ENCODE measurements at regions not wholly inside any gene's neighbourhood (a gene's known extent, or its start where the extent isn't known, plus 50 kb on each side); places are given as distances from the start of the nearest gene placed in this dataset.

DNA sequence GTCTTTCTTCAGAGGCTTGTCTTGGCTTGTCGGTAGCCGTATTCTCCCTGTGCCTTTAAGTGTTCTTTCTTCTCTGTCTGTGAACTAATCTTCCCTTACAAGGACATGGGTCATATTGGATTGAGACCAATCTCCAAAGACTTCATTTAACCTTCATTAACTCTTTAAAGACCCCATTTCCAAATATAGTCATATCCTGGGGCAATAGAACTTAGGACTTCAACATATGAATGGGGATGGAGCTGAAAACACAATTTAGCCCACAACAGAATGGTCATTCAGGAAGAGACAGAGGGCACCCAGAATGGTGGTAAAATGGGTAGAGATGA is 82.1 kb upstream of the TANK start:
- TF ChIP-seq, protein P1, sequence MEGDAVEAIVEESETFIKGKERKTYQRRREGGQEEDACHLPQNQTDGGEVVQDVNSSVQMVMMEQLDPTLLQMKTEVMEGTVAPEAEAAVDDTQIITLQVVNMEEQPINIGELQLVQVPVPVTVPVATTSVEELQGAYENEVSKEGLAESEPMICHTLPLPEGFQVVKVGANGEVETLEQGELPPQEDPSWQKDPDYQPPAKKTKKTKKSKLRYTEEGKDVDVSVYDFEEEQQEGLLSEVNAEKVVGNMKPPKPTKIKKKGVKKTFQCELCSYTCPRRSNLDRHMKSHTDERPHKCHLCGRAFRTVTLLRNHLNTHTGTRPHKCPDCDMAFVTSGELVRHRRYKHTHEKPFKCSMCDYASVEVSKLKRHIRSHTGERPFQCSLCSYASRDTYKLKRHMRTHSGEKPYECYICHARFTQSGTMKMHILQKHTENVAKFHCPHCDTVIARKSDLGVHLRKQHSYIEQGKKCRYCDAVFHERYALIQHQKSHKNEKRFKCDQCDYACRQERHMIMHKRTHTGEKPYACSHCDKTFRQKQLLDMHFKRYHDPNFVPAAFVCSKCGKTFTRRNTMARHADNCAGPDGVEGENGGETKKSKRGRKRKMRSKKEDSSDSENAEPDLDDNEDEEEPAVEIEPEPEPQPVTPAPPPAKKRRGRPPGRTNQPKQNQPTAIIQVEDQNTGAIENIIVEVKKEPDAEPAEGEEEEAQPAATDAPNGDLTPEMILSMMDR (IDR thresholded peaks at IDR 0.05) = no peak

DNA sequence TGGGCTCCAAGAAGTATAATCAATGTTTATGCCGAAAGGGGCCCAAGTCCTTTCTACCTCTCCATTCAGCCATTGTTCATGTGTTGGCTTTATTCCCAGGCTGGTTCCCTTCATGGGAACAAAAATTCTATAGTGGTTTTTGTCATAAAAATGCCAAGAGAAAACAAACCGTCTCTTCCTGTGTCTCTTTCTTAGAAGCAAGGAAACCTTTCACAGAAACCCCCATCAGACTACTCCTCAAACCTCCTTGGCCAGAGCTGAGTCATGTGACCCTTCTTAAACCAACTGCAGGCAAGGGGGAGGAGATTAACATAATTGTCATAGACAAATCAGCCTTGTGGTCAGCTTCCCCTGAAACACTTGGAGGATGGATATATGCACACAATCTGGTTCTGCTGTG is 75.1 kb upstream of the TANK start:
- TF ChIP-seq, protein P1 (IDR thresholded peaks at IDR 0.05) = no peak

DNA sequence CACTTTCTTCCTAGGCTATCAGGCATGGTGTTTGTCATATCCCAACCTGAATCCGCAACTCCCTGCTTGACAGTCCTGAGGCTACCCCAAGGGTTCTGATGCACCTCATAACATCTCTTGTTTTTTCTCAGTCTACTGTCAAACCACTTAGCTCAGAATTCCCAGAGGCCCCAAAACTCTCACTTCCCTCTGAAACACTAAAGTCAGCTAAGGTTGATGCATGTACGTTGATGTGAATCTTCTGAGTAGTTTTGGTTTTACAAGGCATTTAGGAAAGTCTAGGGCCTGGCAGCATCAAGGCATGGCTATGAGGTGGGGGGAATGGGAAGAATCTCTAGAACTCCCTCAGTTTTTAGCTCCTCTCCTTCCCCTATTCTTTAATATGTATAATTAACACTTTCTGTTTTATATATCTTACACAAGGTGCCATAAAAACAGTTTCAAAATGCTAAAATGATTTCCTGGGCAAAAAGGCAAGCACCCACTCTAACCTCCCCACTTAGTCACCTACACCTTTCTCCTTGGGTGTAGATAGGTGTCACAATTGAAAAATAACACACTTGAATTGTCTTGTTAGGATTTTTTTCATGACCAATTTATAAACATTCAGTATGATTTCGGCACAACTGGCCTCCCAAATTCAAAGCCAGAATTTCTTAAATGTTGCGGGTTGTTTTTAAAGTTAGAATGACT is 71.4 kb upstream of the TANK start:
- TF ChIP-seq, protein P1 (IDR thresholded peaks at IDR 0.05) = no peak

DNA sequence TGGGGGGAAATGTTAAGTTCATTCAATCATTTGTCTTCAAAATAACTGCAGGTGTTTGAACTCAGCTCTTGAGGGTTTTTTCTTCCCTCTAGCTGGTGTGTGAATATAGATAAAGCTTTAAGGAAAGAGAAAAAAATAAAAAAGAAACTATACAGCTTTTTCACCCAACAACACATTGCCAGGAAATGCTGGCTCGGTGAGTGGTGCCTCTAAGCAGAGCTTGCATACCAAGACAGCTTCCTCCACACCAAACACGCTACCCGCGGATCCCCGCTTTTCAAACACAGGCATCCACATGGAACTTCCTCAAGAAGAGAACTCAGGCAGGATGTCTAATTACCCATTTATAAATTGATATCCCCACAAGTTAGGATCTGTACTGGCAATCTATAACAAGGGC is 69.8 kb upstream of the TANK start:
- TF ChIP-seq, protein P1 (IDR thresholded peaks at IDR 0.05) = no peak

DNA sequence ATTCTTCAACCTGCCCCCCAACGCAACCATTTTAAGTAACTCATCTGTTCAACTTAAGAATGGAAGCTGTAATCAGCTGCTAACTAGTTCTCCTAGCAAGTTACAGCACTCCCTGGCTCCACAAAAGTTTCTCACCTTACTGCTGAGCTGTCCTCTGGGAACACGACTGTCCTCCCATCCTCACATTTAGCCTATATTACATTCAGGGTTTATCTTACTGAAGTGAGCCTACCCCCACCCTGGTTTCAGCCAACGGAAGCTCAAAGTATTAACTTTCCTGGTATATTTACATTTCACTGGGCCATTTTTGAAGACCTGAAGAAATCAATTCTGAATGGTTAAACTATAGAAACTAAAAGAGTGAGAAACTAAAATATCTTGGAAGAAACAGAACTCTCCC is 64.9 kb upstream of the TANK start:
- TF ChIP-seq, protein P1 (IDR thresholded peaks at IDR 0.05) = no peak

DNA sequence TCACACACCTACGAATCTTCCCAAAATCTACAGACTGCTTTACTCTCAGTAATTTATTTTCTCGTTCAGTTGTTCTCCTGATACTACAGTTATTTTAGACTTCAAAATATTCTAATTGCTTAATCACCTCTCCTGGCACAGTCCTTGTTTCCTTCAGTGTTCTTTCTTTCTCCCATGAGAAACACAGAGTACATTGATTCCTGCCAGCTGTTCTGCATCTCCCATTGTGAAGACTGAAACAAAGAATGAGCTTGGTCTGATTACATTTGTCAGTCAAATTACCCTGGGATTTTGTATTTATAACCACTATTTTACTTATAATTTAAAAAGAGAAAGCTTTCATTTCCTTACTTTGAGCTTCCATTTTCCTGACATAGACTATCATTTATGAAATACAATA is 63.9 kb upstream of the TANK start:
- TF ChIP-seq, protein P1 (IDR thresholded peaks at IDR 0.05) = no peak

DNA sequence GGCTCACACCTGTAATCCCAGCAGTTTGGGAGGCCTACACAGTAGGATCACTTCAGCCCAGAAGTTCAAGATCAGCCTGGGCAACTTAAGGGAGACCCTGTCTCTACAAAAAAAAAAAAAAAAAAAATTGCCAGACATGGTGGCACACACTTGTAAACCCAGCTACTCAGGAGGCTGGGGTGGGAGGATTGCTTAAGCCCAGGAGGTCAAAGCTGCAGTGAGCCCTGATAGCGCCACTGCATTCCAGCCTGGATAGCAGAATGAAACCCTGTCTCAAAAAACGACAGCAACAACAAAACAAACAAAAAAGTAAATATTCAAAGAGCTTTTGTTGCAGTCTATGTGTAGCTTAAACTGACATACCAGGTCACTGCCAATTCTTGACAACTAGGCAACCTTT is 63.1 kb upstream of the TANK start:
- TF ChIP-seq, protein P1 (IDR thresholded peaks at IDR 0.05) = no peak

All from LNCAP (cell line).